ENCODE measurements at regions not wholly inside any gene's neighbourhood (a gene's known extent, or its start where the extent isn't known, plus 50 kb on each side); places are given as distances from the start of the nearest gene placed in this dataset.
"Not testable (repeated sequence)": the region's sequence is repeated elsewhere in the genome, so short reads cannot be mapped to it uniquely, and the experiment has no call there.

DNA sequence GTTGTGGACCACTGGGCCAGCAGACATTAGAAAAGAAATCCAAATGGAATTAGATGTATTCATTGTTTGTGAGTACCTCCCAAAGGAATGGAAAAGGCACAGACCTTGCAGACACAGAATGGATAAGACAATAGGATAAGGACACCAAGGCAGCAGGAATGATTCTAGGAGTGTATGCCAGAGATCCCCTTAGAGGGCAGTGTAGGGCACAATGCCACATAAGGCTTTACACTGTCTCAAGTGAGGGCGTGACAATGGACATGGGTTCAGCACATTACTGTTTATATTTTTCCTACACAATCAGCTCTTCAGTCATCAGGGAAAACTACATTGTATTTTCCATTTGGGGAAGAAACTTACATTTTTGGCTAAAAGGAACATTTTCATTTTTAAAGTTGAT lies 250.9 kb downstream of the PTH2R start:
- Histone ChIP-seq H3K4me3 (ENCODE audit: low read length) (no peak overlapping the region), H3K4me1 (ENCODE audit: control insufficient read depth, insufficient read depth, low read length) (no peaks in the 10 kb centered on the region), H3K27me3 (ENCODE audit: control insufficient read depth, insufficient read depth, low read length) (no peaks in the 10 kb centered on the region), H3K36me3 (ENCODE audit: control insufficient read depth, insufficient read depth, low read length) (no peaks in the 10 kb centered on the region), H3K9me3 (ENCODE audit: control insufficient read depth, low read length) (no peaks in the 10 kb centered on the region), H3K9ac (ENCODE audit: low read length) (no peak overlapping the region)

DNA sequence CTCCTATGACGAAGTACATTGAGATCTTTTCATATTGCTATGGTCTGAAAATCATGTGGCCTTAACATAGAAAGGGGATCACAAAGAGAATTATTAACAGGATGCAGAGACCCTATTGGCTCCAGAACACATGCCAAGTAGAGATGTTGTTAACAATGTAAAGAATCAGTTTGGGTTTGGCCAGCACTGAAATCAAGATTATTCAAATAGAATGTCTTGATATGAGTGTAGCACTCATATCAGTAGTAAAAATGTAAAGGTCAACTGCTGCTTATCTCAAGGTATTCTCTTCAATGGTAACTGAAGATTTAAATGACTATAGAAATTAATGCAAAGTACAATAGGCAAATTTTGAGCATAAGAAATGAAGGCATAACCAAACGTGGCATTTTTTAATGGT lies 262.8 kb downstream of the PTH2R start:
- Histone ChIP-seq H3K36me3 (ENCODE audit: control insufficient read depth, insufficient read depth, low read length) (no peaks in the 10 kb centered on the region), H3K9me3 (ENCODE audit: control insufficient read depth, low read length) (no peaks in the 10 kb centered on the region), H3K9ac (ENCODE audit: low read length) (no peak overlapping the region), H3K27me3 (ENCODE audit: control insufficient read depth, insufficient read depth, low read length) (no peaks in the 10 kb centered on the region), H3K4me3 (ENCODE audit: low read length) (no peak overlapping the region), H3K4me1 (ENCODE audit: control insufficient read depth, insufficient read depth, low read length) (no peaks in the 10 kb centered on the region)

DNA sequence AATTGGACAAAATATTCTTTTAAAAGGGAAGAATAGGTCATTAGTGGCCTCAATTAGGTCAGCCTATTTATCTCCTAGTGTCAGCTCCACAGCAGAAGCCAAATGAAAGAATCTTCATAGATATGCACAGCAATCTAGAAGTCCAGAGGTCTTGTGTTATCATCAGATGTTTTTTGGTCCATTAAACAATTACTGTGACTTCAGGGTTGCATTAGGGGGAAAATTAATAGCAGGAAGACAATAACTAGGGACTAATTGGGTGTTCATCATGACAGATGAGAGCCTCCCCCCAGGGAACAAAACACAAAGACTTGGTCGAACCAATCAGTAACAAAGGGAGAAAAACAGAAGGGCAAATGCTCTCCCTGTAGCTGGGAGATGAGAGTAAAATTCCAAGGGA lies 264.7 kb downstream of the PTH2R start:
- no peaks in the 10 kb centered on the region for H3K4me1 ChIP-seq (ENCODE audit: control insufficient read depth, insufficient read depth, low read length)
- H3K36me3 ChIP-seq (ENCODE audit: control insufficient read depth, insufficient read depth, low read length), result no peaks in the 10 kb centered on the region
- no peak overlapping the region for H3K9ac ChIP-seq (ENCODE audit: low read length)
- H3K9me3 ChIP-seq (ENCODE audit: control insufficient read depth, low read length), result no peaks in the 10 kb centered on the region
- no peaks in the 10 kb centered on the region for H3K27me3 ChIP-seq (ENCODE audit: control insufficient read depth, insufficient read depth, low read length)
- no peak overlapping the region for H3K4me3 ChIP-seq (ENCODE audit: low read length)

DNA sequence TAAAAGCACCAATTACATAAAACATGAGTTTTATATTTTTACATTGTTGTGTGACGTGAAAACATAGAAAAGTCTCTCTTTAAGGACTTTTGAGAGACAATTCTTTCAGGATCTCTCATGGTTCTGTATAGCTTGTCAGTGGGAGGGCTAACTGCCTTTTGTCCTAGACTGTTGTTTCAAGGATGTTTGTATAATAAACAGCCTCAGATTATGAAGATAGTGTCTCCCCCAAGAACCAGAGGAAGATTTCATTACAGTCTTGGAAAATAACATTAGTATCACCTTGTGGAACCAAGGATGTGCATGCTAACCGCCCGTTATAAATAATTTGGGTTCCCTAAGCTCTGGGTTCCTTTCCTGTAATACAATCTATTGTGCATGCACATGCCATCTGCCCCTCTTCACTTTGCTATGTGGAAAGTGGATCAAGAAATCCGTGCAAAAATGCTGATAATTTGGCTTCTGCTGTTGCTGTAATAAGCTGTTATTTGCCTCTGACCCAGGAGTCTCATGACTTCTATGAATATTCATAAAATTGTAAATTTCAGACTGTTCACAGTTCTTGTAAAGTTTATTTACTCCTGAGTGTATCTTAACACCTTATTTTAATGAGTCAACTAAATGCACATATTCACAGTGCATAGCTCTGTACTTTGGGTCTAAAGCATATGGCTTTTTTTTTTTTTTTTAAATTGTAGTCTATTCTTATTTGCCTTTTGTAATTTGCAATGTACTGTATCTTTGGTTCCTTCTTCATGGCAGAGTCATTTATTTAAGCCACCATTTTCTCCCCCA lies 265.5 kb downstream of the PTH2R start:
- H3K9ac ChIP-seq (ENCODE audit: low read length), result no peak overlapping the region
- H3K4me3 ChIP-seq (ENCODE audit: low read length), result no peak overlapping the region
- no peaks in the 10 kb centered on the region for H3K4me1 ChIP-seq (ENCODE audit: control insufficient read depth, insufficient read depth, low read length)
- H3K36me3 ChIP-seq (ENCODE audit: control insufficient read depth, insufficient read depth, low read length), result no peaks in the 10 kb centered on the region
- H3K27me3 ChIP-seq (ENCODE audit: control insufficient read depth, insufficient read depth, low read length), result no peaks in the 10 kb centered on the region
- H3K9me3 ChIP-seq (ENCODE audit: control insufficient read depth, low read length), result no peaks in the 10 kb centered on the region

DNA sequence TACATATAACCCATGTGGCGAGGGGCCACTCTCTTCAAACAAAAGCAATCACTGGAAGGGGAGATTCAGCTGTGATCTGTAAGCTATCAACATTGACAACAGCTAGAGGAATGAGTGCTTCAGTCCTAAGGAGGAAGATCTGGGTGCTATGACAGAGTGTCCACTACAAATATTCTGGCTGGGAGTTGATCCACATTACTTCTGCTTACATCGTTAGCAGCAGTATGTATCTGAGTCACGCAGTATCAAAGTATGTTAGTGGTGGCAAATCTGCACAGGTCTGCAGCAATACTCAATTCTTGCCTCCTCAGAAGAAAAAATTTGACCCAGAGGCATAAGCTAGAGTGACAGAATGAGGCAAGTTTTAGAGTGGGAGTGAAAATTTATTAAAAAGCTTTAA lies 267.0 kb downstream of the PTH2R start:
- H3K4me3 ChIP-seq (ENCODE audit: low read length), result no peak overlapping the region
- H3K9ac ChIP-seq (ENCODE audit: low read length), result no peak overlapping the region
- no peaks in the 10 kb centered on the region for H3K36me3 ChIP-seq (ENCODE audit: control insufficient read depth, insufficient read depth, low read length)
- no peaks in the 10 kb centered on the region for H3K4me1 ChIP-seq (ENCODE audit: control insufficient read depth, insufficient read depth, low read length)
- no peaks in the 10 kb centered on the region for H3K27me3 ChIP-seq (ENCODE audit: control insufficient read depth, insufficient read depth, low read length)
- no peaks in the 10 kb centered on the region for H3K9me3 ChIP-seq (ENCODE audit: control insufficient read depth, low read length)

DNA sequence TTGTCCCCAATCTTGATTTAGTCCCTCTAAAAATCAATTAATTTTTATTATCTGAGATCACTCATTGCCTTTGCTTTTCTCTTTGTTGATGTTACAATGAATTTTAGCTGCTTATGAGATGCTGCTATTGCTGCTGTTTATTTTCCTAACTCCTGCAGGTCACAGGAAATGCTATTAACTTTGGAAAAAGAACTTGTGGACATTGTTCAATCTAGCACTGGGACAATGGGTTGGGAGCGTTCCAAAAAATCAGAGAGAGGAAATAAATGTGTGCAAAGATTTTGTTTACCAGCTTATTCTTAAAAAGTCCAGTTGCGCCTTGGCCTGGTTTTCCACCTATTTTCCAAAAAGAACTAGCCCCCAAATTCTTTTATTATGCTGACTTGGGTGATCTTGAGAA lies 268.3 kb downstream of the PTH2R start:
- H3K4me1 ChIP-seq (ENCODE audit: control insufficient read depth, insufficient read depth, low read length), result no peaks in the 10 kb centered on the region
- no peaks in the 10 kb centered on the region for H3K36me3 ChIP-seq (ENCODE audit: control insufficient read depth, insufficient read depth, low read length)
- no peak overlapping the region for H3K4me3 ChIP-seq (ENCODE audit: low read length)
- no peak overlapping the region for H3K9ac ChIP-seq (ENCODE audit: low read length)
- no peaks in the 10 kb centered on the region for H3K27me3 ChIP-seq (ENCODE audit: control insufficient read depth, insufficient read depth, low read length)
- H3K9me3 ChIP-seq (ENCODE audit: control insufficient read depth, low read length), result no peaks in the 10 kb centered on the region

DNA sequence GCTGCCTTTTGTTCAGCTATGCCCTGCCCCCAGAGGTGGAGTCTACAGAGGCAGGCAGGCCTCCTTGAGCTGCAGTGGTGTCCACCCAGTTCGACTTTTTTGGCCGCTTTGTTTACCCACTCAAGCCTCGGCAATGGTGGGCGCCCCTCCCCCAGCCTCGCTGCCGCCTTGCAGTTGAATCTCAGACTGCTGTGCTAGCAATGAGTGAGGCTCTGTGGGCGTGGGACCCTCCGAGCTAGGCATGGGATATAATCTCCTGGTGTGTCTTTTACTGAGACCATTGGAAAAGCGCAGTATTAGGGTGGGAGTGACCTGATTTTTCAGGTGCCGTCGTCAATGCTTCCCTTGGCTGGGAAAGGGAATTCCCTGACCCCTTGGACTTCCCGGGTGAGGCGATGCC lies 279.3 kb downstream of the PTH2R start:
- not testable (repeated sequence) for H3K36me3 ChIP-seq (ENCODE audit: control insufficient read depth, insufficient read depth, low read length); H3K9me3 ChIP-seq (ENCODE audit: control insufficient read depth, low read length); H3K4me3 ChIP-seq (ENCODE audit: low read length); H3K4me1 ChIP-seq (ENCODE audit: control insufficient read depth, insufficient read depth, low read length); H3K9ac ChIP-seq (ENCODE audit: low read length); H3K27me3 ChIP-seq (ENCODE audit: control insufficient read depth, insufficient read depth, low read length)

DNA sequence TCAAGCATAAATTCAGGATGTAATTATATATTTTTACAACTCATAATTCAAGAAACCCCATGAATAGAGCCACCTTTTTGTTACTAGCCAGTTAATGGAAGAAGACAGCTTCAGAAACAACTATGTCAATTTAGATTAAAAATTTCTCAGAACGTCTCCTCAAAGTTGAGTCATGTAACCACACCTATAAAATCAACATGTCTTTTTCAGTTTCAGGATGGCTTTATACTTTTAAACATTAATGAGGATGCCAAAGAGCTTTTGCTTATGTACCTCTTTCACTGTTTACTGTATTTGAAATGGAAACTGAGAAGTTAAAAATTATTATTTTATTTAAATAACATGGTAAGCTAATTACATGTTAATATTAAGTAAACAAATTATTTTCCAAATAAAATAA lies 280.1 kb downstream of the PTH2R start:
- no peak overlapping the region for H3K9ac ChIP-seq (ENCODE audit: low read length)
- H3K4me3 ChIP-seq (ENCODE audit: low read length), result no peak overlapping the region
- no peaks in the 10 kb centered on the region for H3K4me1 ChIP-seq (ENCODE audit: control insufficient read depth, insufficient read depth, low read length)
- H3K9me3 ChIP-seq (ENCODE audit: control insufficient read depth, low read length), result no peaks in the 10 kb centered on the region
- no peaks in the 10 kb centered on the region for H3K36me3 ChIP-seq (ENCODE audit: control insufficient read depth, insufficient read depth, low read length)
- H3K27me3 ChIP-seq (ENCODE audit: control insufficient read depth, insufficient read depth, low read length), result no peaks in the 10 kb centered on the region

DNA sequence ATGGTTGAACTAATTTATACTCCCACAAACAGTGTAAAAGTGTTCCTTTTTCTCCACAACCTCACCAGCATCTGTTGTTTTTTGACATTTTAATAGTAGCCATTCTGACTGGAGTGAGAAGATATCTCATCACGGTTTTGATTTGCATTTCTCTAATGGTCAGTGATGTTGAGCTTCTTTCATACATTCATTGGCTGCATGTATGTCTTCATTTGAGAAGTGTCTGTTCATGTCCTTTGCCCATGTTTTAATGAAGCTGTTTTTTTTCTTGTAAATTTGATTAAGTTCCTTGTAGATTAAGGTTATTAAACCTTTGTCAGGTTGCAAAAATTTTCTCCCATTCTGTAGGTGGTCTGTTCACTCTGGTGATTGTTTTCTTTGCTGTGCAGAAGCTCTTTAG lies 281.1 kb downstream of the PTH2R start:
- H3K27me3 ChIP-seq (ENCODE audit: control insufficient read depth, insufficient read depth, low read length); H3K4me3 ChIP-seq (ENCODE audit: low read length); H3K9me3 ChIP-seq (ENCODE audit: control insufficient read depth, low read length); H3K4me1 ChIP-seq (ENCODE audit: control insufficient read depth, insufficient read depth, low read length); H3K36me3 ChIP-seq (ENCODE audit: control insufficient read depth, insufficient read depth, low read length); H3K9ac ChIP-seq (ENCODE audit: low read length): not testable (repeated sequence)

DNA sequence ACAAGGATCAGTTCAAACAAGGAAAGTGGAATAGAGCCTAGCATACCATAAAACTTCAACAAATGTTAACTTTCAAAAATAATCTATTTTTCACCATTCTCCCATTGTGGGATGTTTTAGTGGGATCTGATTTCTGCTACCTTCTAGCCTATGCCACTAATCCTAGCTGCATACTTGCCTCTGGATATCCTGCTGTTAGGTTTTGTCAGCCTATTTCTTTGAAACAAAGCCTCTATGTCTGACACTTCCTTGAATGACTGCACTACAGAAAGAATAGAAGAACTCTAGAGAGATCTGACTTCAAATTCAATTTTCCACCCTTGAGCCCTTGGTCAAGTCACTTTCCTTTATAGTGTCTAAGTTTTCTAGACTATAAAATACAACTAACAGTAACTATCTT lies 291.5 kb downstream of the PTH2R start:
- Histone ChIP-seq H3K9ac (ENCODE audit: low read length) (no peak overlapping the region), H3K4me3 (ENCODE audit: low read length) (no peak overlapping the region), H3K27me3 (ENCODE audit: control insufficient read depth, insufficient read depth, low read length) (no peaks in the 10 kb centered on the region), H3K9me3 (ENCODE audit: control insufficient read depth, low read length) (no peaks in the 10 kb centered on the region), H3K4me1 (ENCODE audit: control insufficient read depth, insufficient read depth, low read length) (no peaks in the 10 kb centered on the region), H3K36me3 (ENCODE audit: control insufficient read depth, insufficient read depth, low read length) (no peaks in the 10 kb centered on the region)

DNA sequence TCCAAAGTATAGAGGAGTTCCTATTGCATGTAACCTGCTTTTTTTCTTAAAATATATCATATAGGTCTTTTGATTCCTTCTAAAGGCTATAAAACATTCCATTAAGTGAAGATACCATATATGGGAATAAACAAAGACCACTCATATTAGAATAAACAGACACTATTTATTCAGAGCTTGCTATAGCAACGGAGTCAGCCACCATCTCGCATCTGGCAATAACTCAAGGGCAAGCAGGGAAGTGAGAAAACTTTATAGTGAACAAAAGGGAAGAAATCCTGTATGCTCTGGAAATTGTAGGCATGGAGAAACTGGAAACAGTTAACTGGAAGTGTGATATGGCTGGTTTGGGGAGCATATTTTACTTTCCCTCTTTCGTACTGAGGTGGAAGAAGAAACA lies 301.9 kb downstream of the PTH2R start:
- no peaks in the 10 kb centered on the region for H3K27me3 ChIP-seq (ENCODE audit: control insufficient read depth, insufficient read depth, low read length)
- no peak overlapping the region for H3K4me3 ChIP-seq (ENCODE audit: low read length)
- no peaks in the 10 kb centered on the region for H3K36me3 ChIP-seq (ENCODE audit: control insufficient read depth, insufficient read depth, low read length)
- H3K4me1 ChIP-seq (ENCODE audit: control insufficient read depth, insufficient read depth, low read length), result no peaks in the 10 kb centered on the region
- no peaks in the 10 kb centered on the region for H3K9me3 ChIP-seq (ENCODE audit: control insufficient read depth, low read length)
- H3K9ac ChIP-seq (ENCODE audit: low read length), result no peak overlapping the region

DNA sequence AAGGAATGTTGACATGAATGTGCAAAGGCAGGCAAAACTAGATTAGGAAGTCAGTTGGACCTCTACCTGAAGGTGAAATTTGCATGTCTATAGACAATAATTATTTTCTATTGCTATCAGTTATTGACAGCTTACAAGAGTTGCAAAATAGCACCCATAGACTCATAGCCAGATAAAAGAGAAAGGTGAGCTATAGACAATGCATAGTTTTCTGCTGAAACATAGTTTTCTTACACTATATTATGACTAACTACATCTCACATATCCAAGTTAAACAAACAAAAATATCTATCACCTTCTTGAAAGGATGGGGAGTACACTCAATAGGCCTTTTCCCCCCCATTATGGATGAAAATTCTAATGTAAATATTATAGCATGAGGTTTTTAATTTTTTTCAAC lies 305.0 kb downstream of the PTH2R start:
- no peak overlapping the region for H3K4me3 ChIP-seq (ENCODE audit: low read length)
- no peaks in the 10 kb centered on the region for H3K27me3 ChIP-seq (ENCODE audit: control insufficient read depth, insufficient read depth, low read length)
- no peak overlapping the region for H3K9ac ChIP-seq (ENCODE audit: low read length)
- H3K36me3 ChIP-seq (ENCODE audit: control insufficient read depth, insufficient read depth, low read length), result no peaks in the 10 kb centered on the region
- H3K4me1 ChIP-seq (ENCODE audit: control insufficient read depth, insufficient read depth, low read length), result no peaks in the 10 kb centered on the region
- no peaks in the 10 kb centered on the region for H3K9me3 ChIP-seq (ENCODE audit: control insufficient read depth, low read length)
